GM21447 (cell line): ENCODE measurements at regions not wholly inside any gene's neighbourhood (a gene's known extent, or its start where the extent isn't known, plus 50 kb on each side); places are given as distances from the start of the nearest gene placed in this dataset.
A peak's percentile ranks its signal among the peaks of the same experiment; 100 is the strongest.

Experiments used
- ATAC-seq: cut with Tn5 transposase; IDR thresholded peaks from one replicate; pipeline ENCODE4 v1.9.1; 2021; ENCODE audit not compliant: unreplicated experiment

DNA sequence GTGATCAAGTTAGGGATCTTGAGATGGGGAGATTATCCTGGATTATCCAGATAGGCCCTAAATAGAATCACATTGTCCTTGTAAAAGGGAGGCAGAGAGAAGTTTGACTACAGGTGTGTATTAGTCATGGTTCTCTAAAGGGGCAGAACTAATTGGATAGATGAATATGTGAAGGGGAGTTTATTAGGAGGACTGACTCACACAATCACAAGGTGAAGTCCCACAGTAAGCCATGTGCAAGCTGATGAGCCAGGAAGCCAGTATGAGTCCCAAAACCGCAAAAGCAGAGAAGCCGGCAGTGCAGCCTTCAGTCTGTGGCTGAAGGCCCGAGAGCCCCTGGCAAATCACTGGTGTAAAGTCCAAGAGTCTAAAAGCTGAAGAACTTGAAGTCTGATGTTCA is 275.8 kb downstream of the KCNS3 start:
- ATAC-seq, result no peak

DNA sequence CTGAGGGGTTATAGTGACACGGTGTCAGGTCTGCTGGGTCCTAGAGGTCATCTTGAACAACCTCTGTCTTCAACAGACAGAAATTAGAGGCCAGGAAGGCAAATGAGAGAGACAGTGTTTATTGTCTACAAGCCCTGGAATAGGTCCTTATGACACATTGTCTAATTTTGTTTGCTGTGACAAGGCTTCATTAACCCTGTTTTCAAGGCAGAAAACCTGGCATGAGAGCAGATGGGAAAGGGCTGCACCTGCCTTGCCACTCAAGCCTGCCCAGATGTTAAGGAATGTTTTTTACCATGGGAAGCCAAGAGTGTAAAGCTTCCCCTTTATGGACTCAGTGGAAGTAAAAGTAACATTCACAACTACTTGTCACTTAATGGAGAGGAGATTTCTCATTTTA is 275.3 kb downstream of the KCNS3 start:
- no peak for ATAC-seq

DNA sequence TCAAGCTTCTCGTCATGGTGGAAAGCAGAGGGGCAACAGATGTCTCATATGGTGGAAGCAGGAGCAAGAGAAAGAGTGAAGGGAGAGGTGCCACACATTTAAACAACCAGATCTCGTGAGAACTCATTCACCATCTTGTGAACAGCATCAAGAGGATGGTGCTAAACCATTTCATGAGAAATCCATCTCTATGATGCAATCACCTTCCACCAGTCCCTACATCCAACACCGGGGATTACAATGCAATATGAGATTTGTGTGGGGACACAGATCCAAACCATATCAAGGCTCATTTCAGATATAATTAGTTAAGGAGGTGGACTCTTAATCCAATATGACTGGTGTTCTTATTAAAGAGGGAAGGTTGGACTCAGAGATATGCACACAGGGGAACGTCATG is 272.8 kb downstream of the KCNS3 start:
- no peak for ATAC-seq

DNA sequence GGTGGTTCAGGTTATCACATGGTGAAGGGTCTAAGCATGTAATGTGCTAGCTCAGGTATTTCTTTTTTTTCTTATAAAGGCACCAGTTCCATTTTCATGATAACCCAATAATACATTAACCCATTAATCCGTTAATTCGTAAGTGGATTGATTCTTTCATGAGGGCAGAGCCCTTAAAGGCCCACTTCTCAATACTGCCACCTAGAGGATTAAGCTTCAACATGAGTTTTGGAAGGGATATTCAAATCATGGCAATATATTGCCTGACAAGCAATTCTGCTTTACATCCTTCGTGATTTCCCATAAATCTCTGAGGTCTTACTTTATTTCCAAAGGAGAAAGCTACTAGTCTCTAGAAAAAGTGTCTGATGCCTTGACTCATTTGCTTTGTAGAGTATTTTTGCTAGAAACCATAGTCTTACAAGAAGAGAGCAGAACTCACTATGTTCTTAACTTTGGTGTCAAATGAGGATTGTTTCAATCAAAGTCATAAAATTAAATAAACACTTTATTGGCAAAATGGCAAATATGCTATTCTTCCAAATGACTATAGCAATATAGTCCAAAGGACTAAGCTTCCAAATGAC is 271.3 kb downstream of the KCNS3 start:
- ATAC-seq, result no peak

DNA sequence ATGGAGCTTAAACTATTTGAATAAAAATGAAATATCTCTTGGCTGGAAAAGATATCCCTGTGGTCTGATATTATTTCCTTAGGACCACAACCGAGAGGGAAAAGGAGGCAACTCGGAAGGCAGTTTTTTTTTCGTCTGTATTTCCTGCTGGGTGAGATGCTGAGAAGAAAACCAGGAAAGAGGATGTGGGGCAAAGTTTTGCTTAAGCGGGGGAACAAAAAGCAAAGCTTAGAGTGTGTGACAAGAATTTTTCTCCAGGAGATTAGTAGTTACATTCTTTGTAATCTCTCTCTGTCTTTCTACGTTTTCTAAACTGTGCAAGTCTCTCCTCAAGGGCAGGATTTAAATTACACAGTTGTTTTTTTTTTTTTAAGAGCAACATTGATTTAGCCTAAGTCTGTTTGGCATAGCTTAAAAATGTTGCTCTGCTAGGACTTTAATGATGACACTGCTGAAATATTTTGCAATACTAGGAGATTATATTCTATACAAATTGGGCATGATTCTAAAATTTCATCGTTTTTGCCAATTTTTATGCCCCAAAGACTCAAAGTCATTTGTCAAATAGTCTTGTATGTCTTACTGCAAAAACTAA is 258.5 kb downstream of the KCNS3 start:
- no peak for ATAC-seq

DNA sequence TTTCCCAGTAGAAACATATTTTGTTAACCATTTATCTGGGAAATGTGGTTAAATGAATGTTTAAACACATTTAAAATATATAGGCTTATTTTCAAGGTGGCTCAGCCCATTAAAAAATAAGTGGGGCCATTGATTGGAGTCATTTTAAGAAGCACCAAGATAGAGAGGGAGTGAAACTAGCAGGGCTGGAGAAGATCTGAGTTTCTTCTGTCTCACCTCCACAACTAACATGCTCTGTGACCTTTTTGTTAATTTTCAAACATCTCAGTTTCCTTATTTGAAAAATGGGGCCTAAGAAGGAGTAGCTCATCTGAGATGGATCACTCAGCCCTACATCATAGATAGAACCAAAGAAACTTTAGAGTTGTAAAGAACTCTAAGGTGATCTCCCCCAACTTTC is 254.8 kb downstream of the KCNS3 start:
- ATAC-seq, result peak; percentile 53

GRCh38 chr2:18132697-18133096 is 254.2 kb downstream of the KCNS3 start:
- ATAC-seq, result no peak

- no peak for ATAC-seq
Measured at GRCh38 chr2:18131761-18132160, 253.3 kb downstream of the KCNS3 start.

- no peak for ATAC-seq
Measured at GRCh38 chr2:18129348-18129747, 250.9 kb downstream of the KCNS3 start.

- ATAC-seq, result no peak
Measured at GRCh38 chr2:18125303-18125702, 246.8 kb downstream of the KCNS3 start.

GRCh38 chr2:18124116-18124835 is 245.8 kb downstream of the KCNS3 start:
- ATAC-seq, result no peak

DNA sequence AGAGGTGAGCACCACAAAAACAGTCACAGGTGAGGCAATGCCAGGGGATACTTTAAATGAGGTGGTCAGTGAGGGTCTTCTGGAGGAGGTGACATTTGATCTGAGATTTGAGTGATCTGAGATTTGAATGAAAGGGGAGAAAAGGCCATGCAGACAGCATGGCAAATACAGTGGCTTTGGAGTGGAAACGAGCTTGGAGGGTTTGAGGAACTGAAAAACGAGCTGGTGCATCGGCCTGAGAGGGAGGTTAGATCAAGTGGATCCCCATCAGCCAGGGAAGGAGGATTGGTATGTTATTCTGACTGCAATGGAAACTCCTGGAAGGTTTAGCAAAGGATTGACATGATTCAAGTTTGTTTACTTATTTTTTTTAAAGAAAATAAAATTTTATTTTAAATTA is 245.1 kb downstream of the KCNS3 start:
- ATAC-seq, result no peak

DNA sequence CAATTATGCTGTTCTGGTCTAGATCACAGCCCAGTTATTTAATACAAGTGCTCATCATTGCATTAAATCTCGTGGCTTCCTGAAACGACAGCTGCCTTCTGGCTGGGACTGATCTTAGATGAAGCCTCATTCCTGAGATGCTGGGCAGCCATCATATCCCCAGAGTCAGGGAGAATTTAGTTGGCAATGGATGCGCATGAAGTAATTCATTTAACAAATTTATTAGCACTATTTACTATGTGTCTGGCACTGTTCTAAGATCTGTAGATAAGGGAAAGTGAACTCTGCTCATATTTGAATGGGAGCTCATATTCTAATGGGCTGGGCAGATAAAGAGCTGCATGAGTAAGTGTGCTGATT is 244.7 kb downstream of the KCNS3 start:
- no peak for ATAC-seq

DNA sequence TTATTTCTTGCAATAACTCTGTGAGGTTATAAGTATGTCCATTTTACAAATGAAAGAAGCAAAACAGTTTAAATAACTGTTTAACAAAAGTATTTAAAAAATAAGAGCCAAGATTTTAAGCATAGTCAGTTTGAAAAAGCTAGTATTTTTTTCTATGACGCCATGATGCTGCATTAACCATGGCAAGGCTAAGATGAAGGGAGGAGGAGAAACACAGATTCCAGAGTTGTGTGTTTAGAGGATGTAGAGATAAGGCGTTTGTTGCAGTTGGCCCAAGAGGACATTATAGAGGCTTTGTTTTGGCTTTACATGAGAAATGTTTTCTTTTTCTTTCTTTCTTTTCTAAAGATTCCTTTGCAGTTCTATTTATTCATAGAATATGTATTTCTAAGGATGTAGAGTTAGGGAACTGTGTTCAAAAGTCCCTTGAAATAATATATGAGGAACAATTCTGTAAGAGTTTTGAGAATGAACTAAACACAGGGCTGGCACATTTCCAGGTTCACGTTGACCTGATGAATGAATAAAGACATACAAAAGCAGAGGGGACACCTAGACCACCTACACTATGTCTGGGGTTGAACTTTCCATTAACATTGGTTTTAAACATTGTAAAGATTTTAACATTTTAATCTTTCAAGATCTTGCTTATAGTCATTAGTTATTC is 244.2 kb downstream of the KCNS3 start:
- ATAC-seq, result no peak

- ATAC-seq, result no peak
Measured at GRCh38 chr2:18119883-18120282, 241.4 kb downstream of the KCNS3 start.

- ATAC-seq, result no peak
Measured at GRCh38 chr2:18118703-18119102, 240.2 kb downstream of the KCNS3 start.

DNA sequence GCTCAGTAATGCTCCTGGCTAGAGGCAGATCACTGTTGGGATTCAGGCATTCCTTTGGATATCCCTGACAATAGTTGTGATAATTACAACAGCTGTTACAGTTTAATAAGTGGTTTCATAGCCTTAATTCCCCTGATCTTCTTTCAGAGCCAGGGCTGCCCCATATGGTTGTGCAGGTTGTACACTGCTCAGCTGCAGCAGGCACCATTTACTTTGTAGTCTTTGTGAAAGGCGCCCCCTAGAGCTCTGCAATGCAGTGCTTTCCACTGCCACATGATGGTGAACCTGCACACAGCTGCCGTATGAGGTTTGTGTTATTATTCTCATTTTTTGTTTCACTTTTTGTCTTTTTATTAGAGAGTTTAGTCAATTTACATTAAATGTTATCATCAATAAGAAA is 239.1 kb downstream of the KCNS3 start:
- peak; percentile 91 for ATAC-seq

DNA sequence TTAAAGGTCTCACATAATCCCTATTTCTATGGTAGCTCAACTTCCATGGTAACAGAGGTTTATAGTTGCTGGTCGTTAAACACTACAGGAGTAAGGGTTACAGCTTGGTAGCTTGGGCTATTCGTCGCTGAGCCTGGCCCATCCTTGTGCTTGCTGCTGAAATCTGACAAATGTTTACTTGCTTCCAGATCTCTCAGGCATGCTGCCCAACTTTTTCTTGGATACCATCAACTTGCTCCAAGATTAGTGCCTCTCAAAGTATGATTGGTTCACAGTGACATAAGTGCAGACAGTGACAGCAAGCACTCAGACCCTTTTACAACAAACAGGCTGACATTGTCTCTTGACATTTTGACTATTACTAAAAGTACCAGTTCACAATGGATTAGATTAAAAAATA is 231.8 kb downstream of the KCNS3 start:
- no peak for ATAC-seq

DNA sequence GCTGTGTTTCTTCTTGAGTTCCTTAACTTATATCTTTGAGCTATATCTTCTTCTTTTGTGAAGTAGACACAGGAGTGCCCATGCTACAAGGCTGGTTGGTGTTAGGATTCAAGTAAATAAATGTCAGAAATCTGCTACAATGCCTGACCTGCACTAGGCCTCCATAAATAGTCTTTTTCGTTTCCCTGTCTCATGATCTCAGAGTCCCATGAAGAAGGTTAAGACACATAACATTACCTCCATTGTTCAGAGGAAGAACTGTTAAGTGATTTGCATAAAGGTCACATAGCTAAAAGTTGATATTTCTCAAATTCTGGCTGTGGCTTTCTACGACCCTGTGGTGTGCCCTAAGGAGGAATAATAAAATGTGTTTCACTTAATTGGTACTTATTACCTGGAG is 228.4 kb downstream of the KCNS3 start:
- ATAC-seq, result no peak

DNA sequence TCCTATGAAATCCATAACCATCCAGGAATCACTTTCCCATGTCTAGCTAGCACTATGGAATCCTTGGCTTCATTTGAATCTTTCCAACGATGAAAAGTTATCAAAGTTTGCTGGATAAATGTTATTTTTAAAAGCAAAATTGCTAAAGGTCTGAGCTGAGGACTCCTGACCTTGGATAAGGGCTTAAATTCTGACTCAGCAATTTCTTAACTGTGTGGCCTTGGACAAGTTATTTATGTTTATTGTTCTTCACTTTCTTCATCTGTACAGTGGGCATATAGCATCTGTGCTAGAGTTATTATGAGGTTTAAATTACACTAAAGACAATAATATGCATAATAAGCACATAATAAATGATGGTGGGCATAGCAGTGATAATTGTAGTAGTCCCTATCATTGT is 227.5 kb downstream of the KCNS3 start:
- ATAC-seq, result no peak

- no peak for ATAC-seq
Measured at GRCh38 chr2:18104595-18105224, 226.2 kb downstream of the KCNS3 start.
